ENCODE measurements at regions not wholly inside any gene's neighbourhood (a gene's known extent, or its start where the extent isn't known, plus 50 kb on each side); places are given as distances from the start of the nearest gene placed in this dataset.

DNA sequence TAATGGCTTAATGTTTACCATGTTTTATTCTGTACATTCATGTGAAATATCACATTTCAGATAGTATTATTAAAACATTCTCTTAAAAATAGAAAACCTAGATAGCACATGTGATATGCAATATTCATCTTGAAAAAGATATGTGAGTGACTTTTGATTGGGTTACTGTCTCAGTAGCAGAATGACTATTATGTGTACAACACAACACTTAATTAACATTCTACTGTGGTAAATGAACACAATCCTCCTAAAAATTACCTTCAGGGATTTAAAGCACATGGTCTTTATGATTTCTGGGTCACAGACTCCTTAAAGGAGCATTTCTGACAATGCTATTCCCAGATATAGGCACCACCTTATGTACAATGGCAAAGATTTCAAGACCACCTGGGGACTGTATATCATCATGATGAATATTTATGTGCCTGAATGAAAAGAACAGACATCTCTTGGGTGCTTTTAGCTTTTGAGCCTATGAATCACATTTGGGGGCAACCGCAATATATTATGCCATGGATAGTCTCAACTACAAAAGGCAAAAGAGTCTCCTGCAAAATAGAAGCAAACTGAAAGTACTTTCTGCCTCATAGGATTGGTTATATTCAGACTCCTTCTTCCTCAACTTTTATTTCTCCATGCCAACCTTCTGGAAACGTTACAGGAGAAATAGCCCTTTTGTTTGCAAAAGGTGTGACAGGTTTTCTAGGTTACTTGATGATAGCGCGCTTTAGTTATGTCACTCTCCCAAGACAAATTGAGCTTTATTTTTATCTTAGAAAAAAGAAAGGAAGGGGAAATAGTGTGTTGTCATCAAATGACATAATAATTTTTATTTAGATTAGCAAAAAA, 259.0 kb downstream of the CALCRL start:
- CTCF ChIA-PET: interaction anchor here (1.1 kb wide), 1 partner anchor 15 kb away, joined by 4 read pairs; no protein-coding TSS in a partner anchor

DNA sequence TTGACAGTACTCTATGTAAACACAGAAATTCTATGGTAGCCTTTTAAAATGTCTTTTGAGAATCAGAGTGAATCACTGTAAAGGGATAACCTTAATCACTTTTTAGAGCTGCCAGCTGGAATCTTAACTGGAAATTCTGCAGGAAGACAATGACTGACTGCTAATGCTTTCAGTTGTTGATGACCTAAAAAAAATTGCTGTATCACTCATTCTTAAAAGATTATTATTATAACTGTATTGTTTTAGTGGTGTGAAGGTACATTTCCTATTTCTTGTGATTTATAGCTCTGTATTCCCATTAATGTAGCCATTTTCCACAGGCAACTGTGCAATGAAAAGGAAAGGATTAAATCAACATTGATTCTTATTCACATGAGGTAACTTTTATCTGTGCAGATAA, 260.5 kb downstream of the CALCRL start:
- H3K4me3 ChIP-seq (ENCODE audit: low read depth, low read length): no peak overlapping the region
- H3K4me1 ChIP-seq (ENCODE audit: control insufficient read depth, insufficient read depth, low read length): no peaks in the 10 kb centered on the region
- no peaks in the 10 kb centered on the region for H3K9me3 ChIP-seq (ENCODE audit: control insufficient read depth, insufficient read depth, low read depth, low read length)
- POLR2A ChIA-PET: no interaction called here
- CTCF ChIA-PET: no interaction called here
- H3K27ac ChIP-seq (ENCODE audit: extremely low read depth, low read depth, low read length): no peak overlapping the region
- H3K36me3 ChIP-seq (ENCODE audit: control insufficient read depth in 2 of 2, insufficient read depth in 1 of 2, low read length in 2 of 2): no peaks in the 10 kb centered on the region
- TF ChIP-seq ZNF426 (tag by site-specific recombination; IDR thresholded peaks at IDR 0.05) (no peak), ZNF768 (tag by site-specific recombination; IDR thresholded peaks at IDR 0.05) (no peak), ZNF202 (tag by site-specific recombination; IDR thresholded peaks at IDR 0.05; ENCODE audit: borderline replicate concordance) (no peak), ZXDB (tag by site-specific recombination; IDR thresholded peaks at IDR 0.05) (no peak), ZNF394 (tag by site-specific recombination; IDR thresholded peaks at IDR 0.05; ENCODE audit: borderline replicate concordance) (no peak), KLF9 (tag by site-specific recombination; IDR thresholded peaks at IDR 0.05; ENCODE audit: low read depth) (no peak)
- TF ChIP-seq, protein P1, sequence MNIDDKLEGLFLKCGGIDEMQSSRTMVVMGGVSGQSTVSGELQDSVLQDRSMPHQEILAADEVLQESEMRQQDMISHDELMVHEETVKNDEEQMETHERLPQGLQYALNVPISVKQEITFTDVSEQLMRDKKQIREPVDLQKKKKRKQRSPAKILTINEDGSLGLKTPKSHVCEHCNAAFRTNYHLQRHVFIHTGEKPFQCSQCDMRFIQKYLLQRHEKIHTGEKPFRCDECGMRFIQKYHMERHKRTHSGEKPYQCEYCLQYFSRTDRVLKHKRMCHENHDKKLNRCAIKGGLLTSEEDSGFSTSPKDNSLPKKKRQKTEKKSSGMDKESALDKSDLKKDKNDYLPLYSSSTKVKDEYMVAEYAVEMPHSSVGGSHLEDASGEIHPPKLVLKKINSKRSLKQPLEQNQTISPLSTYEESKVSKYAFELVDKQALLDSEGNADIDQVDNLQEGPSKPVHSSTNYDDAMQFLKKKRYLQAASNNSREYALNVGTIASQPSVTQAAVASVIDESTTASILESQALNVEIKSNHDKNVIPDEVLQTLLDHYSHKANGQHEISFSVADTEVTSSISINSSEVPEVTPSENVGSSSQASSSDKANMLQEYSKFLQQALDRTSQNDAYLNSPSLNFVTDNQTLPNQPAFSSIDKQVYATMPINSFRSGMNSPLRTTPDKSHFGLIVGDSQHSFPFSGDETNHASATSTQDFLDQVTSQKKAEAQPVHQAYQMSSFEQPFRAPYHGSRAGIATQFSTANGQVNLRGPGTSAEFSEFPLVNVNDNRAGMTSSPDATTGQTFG (tag by site-specific recombination; IDR thresholded peaks at IDR 0.05; ENCODE audit: borderline replicate concordance): no peak
- TF ChIP-seq, protein P2, sequence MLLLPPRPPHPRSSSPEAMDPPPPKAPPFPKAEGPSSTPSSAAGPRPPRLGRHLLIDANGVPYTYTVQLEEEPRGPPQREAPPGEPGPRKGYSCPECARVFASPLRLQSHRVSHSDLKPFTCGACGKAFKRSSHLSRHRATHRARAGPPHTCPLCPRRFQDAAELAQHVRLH (tag by site-specific recombination; IDR thresholded peaks at IDR 0.05): no peak
- TF ChIP-seq, protein P3, sequence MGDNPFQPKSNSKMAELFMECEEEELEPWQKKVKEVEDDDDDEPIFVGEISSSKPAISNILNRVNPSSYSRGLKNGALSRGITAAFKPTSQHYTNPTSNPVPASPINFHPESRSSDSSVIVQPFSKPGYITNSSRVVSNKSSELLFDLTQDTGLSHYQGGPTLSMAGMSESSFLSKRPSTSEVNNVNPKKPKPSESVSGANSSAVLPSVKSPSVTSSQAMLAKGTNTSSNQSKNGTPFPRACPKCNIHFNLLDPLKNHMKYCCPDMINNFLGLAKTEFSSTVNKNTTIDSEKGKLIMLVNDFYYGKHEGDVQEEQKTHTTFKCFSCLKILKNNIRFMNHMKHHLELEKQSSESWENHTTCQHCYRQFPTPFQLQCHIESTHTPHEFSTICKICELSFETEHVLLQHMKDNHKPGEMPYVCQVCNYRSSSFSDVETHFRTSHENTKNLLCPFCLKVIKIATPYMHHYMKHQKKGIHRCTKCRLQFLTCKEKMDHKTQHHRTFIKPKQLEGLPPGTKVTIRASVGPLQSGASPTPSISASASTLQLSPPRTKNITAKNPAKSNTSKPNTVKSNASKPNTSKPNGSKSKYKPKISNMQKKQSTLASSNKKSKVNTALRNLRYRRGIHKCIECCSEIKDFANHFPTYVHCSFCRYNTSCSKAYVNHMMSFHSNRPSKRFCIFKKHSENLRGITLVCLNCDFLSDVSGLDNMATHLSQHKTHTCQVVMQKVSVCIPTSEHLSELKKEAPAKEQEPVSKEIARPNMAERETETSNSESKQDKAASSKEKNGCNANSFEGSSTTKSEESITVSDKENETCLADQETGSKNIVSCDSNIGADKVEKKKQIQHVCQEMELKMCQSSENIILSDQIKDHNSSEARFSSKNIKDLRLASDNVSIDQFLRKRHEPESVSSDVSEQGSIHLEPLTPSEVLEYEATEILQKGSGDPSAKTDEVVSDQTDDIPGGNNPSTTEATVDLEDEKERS (tag by site-specific recombination; IDR thresholded peaks at IDR 0.05): no peak
- TF ChIP-seq, protein P4, sequence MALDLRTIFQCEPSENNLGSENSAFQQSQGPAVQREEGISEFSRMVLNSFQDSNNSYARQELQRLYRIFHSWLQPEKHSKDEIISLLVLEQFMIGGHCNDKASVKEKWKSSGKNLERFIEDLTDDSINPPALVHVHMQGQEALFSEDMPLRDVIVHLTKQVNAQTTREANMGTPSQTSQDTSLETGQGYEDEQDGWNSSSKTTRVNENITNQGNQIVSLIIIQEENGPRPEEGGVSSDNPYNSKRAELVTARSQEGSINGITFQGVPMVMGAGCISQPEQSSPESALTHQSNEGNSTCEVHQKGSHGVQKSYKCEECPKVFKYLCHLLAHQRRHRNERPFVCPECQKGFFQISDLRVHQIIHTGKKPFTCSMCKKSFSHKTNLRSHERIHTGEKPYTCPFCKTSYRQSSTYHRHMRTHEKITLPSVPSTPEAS (tag by site-specific recombination; IDR thresholded peaks at IDR 0.05): no peak

More for the DNA sequence above, 259.0 kb downstream of the CALCRL start:
- Histone ChIP-seq H3K27ac (ENCODE audit: extremely low read depth, low read depth, low read length) (no peak overlapping the region), H3K4me1 (ENCODE audit: control insufficient read depth, insufficient read depth, low read length) (no peaks in the 10 kb centered on the region), H3K4me3 (ENCODE audit: low read depth, low read length) (no peak overlapping the region), H3K9me3 (ENCODE audit: control insufficient read depth, insufficient read depth, low read depth, low read length) (no peaks in the 10 kb centered on the region), H3K36me3 (ENCODE audit: control insufficient read depth in 2 of 2, insufficient read depth in 1 of 2, low read length in 2 of 2) (no peaks in the 10 kb centered on the region)
- POLR2A ChIA-PET: no interaction called here
- TF ChIP-seq HOXD13 (CRISPR knock-in tag; IDR thresholded peaks at IDR 0.05; ENCODE audit: borderline replicate concordance): no peak
- TF ChIP-seq, protein P5, sequence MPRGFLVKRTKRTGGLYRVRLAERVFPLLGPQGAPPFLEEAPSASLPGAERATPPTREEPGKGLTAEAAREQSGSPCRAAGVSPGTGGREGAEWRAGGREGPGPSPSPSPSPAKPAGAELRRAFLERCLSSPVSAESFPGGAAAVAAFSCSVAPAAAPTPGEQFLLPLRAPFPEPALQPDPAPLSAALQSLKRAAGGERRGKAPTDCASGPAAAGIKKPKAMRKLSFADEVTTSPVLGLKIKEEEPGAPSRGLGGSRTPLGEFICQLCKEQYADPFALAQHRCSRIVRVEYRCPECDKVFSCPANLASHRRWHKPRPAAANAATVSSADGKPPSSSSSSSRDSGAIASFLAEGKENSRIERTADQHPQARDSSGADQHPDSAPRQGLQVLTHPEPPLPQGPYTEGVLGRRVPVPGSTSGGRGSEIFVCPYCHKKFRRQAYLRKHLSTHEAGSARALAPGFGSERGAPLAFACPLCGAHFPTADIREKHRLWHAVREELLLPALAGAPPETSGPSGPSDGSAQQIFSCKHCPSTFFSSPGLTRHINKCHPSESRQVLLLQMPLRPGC (tag by site-specific recombination; IDR thresholded peaks at IDR 0.05): no peak
- no peak for TF ChIP-seq ZNF560 (tag by site-specific recombination; IDR thresholded peaks at IDR 0.05; ENCODE audit: borderline replicate concordance)
- no peak for TF ChIP-seq ZNF391 (tag by site-specific recombination; IDR thresholded peaks at IDR 0.05; ENCODE audit: borderline replicate concordance, low read depth)
- no peak for TF ChIP-seq ZBTB20 (tag by site-specific recombination; IDR thresholded peaks at IDR 0.05)
- TF ChIP-seq KLF1 (tag by site-specific recombination; IDR thresholded peaks at IDR 0.05): no peak
- TF ChIP-seq ZNF48 (tag by site-specific recombination; IDR thresholded peaks at IDR 0.05): no peak
- TF ChIP-seq, protein P6, sequence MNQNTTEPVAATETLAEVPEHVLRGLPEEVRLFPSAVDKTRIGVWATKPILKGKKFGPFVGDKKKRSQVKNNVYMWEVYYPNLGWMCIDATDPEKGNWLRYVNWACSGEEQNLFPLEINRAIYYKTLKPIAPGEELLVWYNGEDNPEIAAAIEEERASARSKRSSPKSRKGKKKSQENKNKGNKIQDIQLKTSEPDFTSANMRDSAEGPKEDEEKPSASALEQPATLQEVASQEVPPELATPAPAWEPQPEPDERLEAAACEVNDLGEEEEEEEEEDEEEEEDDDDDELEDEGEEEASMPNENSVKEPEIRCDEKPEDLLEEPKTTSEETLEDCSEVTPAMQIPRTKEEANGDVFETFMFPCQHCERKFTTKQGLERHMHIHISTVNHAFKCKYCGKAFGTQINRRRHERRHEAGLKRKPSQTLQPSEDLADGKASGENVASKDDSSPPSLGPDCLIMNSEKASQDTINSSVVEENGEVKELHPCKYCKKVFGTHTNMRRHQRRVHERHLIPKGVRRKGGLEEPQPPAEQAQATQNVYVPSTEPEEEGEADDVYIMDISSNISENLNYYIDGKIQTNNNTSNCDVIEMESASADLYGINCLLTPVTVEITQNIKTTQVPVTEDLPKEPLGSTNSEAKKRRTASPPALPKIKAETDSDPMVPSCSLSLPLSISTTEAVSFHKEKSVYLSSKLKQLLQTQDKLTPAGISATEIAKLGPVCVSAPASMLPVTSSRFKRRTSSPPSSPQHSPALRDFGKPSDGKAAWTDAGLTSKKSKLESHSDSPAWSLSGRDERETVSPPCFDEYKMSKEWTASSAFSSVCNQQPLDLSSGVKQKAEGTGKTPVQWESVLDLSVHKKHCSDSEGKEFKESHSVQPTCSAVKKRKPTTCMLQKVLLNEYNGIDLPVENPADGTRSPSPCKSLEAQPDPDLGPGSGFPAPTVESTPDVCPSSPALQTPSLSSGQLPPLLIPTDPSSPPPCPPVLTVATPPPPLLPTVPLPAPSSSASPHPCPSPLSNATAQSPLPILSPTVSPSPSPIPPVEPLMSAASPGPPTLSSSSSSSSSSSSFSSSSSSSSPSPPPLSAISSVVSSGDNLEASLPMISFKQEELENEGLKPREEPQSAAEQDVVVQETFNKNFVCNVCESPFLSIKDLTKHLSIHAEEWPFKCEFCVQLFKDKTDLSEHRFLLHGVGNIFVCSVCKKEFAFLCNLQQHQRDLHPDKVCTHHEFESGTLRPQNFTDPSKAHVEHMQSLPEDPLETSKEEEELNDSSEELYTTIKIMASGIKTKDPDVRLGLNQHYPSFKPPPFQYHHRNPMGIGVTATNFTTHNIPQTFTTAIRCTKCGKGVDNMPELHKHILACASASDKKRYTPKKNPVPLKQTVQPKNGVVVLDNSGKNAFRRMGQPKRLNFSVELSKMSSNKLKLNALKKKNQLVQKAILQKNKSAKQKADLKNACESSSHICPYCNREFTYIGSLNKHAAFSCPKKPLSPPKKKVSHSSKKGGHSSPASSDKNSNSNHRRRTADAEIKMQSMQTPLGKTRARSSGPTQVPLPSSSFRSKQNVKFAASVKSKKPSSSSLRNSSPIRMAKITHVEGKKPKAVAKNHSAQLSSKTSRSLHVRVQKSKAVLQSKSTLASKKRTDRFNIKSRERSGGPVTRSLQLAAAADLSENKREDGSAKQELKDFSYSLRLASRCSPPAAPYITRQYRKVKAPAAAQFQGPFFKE (tag by site-specific recombination; IDR thresholded peaks at IDR 0.05; ENCODE audit: borderline replicate concordance): no peak
- no peak for TF ChIP-seq ZNF24 (tag by site-specific recombination; IDR thresholded peaks at IDR 0.05)

All from HEK293 (cell line).